Activated naive CD4-positive, alpha-beta T cell treated with anti-CD3 and anti-CD28 coated beads for 36 hours (primary cell): ENCODE measurements at regions not wholly inside any gene's neighbourhood (a gene's known extent, or its start where the extent isn't known, plus 50 kb on each side); places are given as distances from the start of the nearest gene placed in this dataset.
"Not testable (repeated sequence)": the region's sequence is repeated elsewhere in the genome, so short reads cannot be mapped to it uniquely, and the experiment has no call there.

Source experiments
- CTCF ChIA-PET: fragments of 350-600 bp; sonication (Branson Sonifier 250); formaldehyde crosslinking; loops from one replicate; lab custom pipeline; 2021; ENCODE audit warnings: antibody characterized with exemption; lab: Charles Lee
- DNase-seq: peaks from one replicate; pipeline ENCODE4 v3.0.0-alpha.2; 2020
- H3K27ac Mint-ChIP-seq: one replicate; pipeline ENCODE4 v1.8.0; 2021; ENCODE audit warnings: mild to moderate bottlenecking, mixed read lengths
- H3K27me3 Mint-ChIP-seq: one replicate; pipeline ENCODE4 v1.8.0; 2021; ENCODE audit warnings: low read depth, mixed read lengths
- H3K36me3 Mint-ChIP-seq: one replicate; pipeline ENCODE4 v1.8.0; 2021; ENCODE audit warnings: low read depth, mixed read lengths
- H3K4me1 Mint-ChIP-seq: one replicate; pipeline ENCODE4 v1.8.0; 2021; ENCODE audit warnings: low read depth, mixed read lengths
- H3K4me3 Mint-ChIP-seq: one replicate; pipeline ENCODE4 v1.8.0; 2021; ENCODE audit warnings: mild to moderate bottlenecking, moderate library complexity, mixed read lengths
- H3K9me3 Mint-ChIP-seq: one replicate; pipeline ENCODE4 v1.8.0; 2021; ENCODE audit warnings: mixed read lengths
- intact Hi-C: fragments of 100-400 bp; cut with micrococcal nuclease; formaldehyde crosslinking; loops from one replicate; pipeline ENCODE4 v1.15.1; 2023

DNA sequence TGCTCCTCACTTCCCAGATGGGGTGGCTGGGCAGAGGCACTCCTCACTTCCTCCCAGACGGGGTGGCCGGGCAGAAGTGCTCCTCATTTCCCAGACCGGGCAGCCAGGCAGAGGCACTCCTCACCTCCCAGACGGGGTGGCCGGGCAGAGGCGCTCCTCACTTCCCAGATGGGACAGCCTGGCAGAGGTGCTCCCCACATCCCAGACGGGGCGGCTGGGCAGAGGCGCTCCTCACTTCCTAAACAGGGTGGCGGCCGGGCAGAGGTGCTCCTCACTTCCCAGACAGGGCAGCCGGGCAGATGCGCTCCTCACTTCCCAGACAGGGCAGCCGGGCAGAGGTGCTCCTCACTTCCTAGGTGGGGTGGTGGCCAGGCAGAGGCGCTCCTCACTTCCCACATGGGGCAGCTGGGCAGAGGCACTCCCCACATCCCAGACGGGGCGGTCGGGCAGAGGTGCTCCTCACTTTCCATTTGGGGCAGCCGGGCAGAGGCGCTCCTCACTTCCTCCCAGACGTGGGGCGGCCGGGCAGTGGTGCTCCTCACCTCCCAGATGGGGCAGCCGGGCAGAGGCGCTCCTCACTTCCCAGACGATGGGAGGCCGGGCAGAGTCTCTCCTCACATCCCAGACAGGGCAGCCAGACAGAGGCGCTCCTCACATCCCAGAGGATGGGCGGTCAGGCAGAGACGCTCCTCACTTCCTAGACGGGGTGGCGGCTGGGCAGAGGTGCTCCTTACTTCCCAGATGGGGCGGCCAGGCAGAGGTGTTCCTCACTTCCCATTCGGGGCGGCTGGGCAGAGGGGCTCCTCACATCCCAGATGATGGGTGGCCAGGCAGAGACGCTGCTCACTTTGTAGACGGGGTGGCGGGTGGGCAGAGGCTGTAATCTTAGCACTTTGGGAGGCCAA lies 274.5 kb downstream of the LIPI start:
- CTCF ChIA-PET, H3K9me3 Mint-ChIP-seq, DNase-seq, intact Hi-C loops, H3K27me3 Mint-ChIP-seq, H3K4me3 Mint-ChIP-seq, H3K4me1 Mint-ChIP-seq, H3K27ac Mint-ChIP-seq: not testable (repeated sequence)
- H3K36me3 Mint-ChIP-seq: peaks cover 18% of the 10 kb centered on the region

DNA sequence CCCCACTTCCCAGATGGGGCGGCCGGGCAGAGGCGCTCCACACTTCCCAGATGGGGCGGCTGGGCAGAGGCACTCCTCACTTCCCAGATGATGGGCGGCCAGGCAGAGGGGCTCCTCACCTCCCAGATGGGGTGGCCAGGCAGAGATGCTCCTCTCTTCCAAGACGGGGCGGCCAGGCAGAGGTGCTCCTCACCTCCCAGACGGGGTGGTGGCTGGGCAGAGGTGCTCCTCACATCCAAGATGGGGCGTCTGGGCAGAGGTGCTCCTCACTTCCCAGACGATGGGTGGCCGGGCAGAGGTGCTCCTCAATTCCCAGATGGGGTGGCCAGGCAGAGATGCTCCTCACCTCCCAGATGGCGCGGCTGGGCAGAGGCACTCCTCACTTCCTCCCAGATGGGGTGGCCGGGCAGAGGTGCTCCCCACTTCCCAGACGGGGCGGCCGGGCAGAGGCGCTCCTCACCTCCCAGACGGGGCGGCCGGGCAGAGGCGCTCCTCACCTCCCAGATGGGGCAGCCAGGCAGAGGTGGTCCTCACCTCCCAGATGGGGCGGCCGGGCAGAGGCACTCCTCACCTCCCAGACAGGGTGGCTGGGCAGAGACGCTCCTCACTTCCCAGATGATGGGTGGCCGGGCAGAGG lies 275.2 kb downstream of the LIPI start:
- H3K4me1 Mint-ChIP-seq, H3K4me3 Mint-ChIP-seq, H3K27ac Mint-ChIP-seq, DNase-seq, CTCF ChIA-PET, H3K27me3 Mint-ChIP-seq, H3K9me3 Mint-ChIP-seq, intact Hi-C loops: not testable (repeated sequence)
- H3K36me3 Mint-ChIP-seq: peaks cover 18% of the 10 kb centered on the region

DNA sequence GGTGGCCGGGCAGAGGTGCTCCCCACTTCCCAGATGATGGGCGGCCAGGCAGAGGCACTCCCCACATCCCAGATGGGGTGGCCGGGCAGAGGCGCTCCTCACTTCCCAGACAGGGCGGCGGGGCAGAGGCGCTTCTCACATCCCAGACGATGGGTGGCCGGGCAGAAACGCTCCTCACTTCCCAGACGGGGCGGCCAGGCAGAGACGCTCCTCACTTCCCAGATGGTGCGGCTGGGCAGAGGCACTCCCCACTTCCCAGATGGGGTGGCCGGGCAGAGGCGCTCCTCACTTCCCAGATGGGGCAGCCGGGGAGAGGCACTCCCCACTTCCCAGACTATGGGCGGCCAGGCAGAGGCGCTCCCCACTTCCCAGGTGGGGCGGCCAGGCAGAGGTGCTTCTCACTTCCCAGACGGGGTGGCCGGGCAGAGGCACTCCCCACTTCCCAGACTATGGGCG lies 275.8 kb downstream of the LIPI start:
- H3K27me3 Mint-ChIP-seq, H3K27ac Mint-ChIP-seq, intact Hi-C loops, DNase-seq, H3K9me3 Mint-ChIP-seq, H3K4me1 Mint-ChIP-seq, H3K4me3 Mint-ChIP-seq, CTCF ChIA-PET: not testable (repeated sequence)
- H3K36me3 Mint-ChIP-seq: peaks cover 18% of the 10 kb centered on the region

DNA sequence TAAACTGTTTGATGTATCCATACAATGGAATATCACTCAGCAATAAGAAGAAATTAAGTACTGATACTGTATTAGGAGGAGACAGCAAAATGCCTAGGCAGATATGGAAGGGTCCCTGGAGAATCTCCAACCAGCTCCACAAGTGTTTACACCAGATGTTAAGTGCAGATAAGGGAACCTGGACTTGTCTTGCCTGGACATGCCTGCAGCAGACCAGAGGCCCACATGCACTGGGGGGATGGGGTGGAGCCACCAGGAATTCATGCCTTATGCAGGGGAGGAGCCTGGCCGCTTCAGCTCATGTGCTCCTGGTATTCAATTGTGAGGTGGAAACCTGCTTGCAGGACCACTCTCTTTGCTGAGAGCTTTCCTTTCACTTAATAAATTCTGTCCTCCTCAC lies 287.6 kb downstream of the LIPI start:
- H3K4me1 Mint-ChIP-seq, DNase-seq, H3K9me3 Mint-ChIP-seq, H3K36me3 Mint-ChIP-seq, CTCF ChIA-PET, H3K27ac Mint-ChIP-seq, H3K4me3 Mint-ChIP-seq, intact Hi-C loops, H3K27me3 Mint-ChIP-seq: not testable (repeated sequence)

DNA sequence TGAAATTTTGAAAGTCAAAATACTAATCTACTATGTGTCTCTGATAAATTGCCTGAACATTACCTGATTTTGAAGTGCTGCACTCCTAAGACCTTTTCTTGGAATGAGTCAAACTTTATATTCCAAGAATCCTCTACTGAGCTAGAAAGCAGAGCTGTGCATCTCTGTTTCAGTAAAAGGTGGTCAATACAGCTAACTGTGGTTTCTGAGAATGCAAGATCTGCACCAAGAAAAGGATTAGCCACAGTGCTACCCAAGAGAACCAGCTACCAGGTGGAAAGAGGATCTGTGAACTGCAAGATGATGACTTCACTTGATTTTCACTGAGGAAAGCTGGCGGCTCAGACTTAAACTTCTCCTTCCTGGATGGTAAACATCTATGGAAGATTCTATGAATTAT lies 289.3 kb downstream of the LIPI start:
- H3K4me1 Mint-ChIP-seq, DNase-seq, H3K36me3 Mint-ChIP-seq, H3K4me3 Mint-ChIP-seq, CTCF ChIA-PET, H3K27ac Mint-ChIP-seq, intact Hi-C loops, H3K9me3 Mint-ChIP-seq, H3K27me3 Mint-ChIP-seq: not testable (repeated sequence)

DNA sequence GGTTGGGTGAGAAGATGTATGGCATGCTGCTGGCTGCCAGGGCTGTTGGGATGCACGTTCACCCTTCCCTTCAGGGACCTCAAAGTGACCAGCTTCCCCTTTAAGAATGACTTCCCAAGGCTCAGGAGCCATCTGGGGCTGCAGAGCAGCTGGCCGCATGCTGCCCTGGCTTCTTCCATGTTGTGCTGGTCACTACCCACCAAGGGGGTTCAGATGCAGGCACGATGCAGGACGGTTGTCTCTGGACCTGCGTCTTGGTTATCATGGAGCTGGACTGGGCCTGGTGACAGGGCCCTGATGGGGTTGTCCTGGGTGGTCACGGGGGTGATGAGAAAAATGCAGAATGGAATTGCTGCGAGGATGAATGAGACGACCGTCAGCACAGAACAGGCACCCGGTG lies 297.8 kb downstream of the POTED start:
- intact Hi-C loops, CTCF ChIA-PET, DNase-seq, H3K4me3 Mint-ChIP-seq, H3K9me3 Mint-ChIP-seq, H3K36me3 Mint-ChIP-seq, H3K27ac Mint-ChIP-seq, H3K4me1 Mint-ChIP-seq, H3K27me3 Mint-ChIP-seq: not testable (repeated sequence)

DNA sequence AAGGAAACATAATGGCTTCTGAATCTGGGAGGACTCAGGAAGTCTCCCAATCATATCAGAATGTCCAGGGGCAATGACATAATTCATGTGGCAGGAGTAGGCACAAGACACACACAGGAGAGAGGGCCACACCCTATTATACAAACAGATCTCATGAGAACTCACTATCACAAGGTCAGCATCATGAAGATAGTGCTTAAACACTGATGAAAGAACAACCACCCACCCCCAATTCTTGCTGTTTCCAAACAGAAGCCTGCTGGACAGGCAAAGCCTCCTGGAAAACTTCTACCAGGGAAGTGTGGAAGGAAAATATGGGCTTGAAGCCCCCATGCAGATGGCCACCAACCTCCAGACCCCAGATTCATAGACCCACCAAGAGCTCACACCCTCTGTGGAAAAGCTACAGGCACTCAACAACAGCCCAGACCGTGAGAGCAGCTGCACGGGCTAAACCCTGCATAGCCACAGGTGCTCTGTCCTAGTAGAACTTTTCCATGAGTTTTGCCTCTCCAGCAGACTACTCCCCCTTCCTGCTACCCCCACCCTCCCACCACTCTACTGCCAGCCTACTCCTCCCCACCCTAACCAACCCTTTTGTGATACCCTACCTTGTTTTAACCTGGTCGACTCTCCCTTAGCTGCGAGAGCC lies 287.1 kb downstream of the POTED start:
- H3K27me3 Mint-ChIP-seq, H3K36me3 Mint-ChIP-seq, H3K9me3 Mint-ChIP-seq, intact Hi-C loops, H3K4me1 Mint-ChIP-seq, H3K4me3 Mint-ChIP-seq, CTCF ChIA-PET, DNase-seq, H3K27ac Mint-ChIP-seq: not testable (repeated sequence)

DNA sequence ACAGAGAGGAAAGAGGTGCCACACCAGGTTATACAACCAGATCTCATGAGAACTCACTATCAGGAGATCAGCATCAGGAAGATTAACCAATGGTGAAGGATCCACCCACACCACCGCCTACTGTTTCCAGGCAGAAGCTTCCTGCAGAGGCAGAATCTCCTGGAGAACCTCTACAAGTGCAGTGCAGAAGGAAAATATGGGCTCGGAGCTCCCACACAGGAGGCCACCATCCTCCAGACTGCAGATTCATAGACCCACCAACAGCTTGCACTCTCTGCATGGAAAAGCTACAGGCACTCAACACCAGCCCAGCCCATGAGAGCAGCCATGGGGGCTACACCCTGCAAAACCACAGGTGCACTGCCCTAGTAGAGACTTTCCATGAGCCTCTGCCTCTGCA lies 284.0 kb downstream of the POTED start:
- H3K4me1 Mint-ChIP-seq, H3K27me3 Mint-ChIP-seq, intact Hi-C loops, H3K4me3 Mint-ChIP-seq, DNase-seq, CTCF ChIA-PET, H3K9me3 Mint-ChIP-seq, H3K27ac Mint-ChIP-seq, H3K36me3 Mint-ChIP-seq: not testable (repeated sequence)

DNA sequence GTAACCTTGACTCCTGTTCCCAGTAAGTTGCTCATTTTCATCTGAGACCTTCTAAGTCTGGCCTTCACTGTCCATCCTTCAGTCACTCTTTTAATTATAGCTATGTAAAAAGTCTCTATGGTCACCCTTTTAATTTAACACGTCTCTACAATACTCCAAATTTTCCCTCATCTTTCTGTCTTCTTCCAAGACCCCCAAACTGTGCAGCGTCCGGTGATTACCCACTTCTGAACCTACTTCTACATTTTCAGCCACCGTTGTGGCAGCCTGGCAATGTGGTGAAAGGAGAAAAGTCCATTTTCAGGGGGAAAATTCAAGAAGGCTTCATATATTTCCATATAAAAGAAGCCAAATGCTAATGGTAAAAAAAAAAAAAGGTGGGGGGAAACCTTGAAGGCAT lies 283.4 kb downstream of the POTED start:
- intact Hi-C loops, H3K4me3 Mint-ChIP-seq, H3K27me3 Mint-ChIP-seq, H3K4me1 Mint-ChIP-seq, DNase-seq, H3K36me3 Mint-ChIP-seq, H3K9me3 Mint-ChIP-seq, H3K27ac Mint-ChIP-seq, CTCF ChIA-PET: not testable (repeated sequence)

DNA sequence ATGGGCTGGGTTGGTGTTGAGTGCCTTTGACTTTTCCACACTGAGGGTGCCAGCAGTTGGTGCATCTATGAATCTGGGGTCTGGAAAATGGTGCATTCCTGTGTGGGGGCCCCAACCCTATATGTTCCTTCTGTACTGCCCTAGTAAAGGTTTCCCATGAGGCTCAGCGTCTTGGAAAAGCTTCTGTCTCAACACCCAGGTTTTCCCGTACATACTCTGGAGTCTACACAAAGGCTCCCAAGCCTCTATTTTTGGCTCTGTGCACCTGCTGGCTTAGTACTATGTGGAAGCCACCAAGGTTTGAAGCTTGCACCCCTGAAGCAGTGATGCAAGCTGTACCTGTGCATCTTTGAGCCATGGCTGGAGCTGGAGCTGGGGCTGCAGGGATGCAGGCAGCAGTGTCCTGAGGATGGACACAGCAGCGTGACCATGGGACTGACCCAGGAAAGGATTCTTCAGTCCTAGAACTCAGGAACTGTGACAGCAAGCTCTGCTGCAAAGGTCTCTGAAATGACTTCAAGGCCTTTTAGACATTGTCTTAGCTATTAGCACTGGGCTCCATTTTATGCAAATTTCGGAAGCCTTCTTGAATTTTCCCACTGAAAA lies 282.7 kb downstream of the POTED start:
- CTCF ChIA-PET, H3K27me3 Mint-ChIP-seq, H3K27ac Mint-ChIP-seq, H3K9me3 Mint-ChIP-seq, H3K36me3 Mint-ChIP-seq, DNase-seq, intact Hi-C loops, H3K4me3 Mint-ChIP-seq, H3K4me1 Mint-ChIP-seq: not testable (repeated sequence)

DNA sequence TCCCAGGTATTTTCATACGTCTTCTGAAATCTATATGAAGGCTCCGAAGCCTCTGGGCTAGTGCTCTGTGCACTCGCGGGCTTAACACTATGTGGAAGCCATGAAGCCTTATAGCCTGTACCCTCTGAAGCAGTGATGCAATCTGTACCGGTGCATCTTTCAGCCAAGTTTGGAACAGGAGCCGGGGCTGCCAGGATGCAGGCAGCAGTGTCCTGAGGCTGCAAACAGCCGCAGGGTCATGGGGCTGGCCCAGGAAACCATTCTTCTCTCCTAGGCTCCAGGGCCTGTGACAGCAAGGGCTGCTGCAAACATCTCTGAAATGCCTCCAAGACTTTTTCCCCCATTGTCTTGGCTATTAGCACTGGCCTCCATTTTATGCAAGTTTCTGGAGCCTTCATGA lies 279.6 kb downstream of the POTED start:
- H3K4me3 Mint-ChIP-seq, H3K4me1 Mint-ChIP-seq, H3K27me3 Mint-ChIP-seq, H3K27ac Mint-ChIP-seq, CTCF ChIA-PET, H3K9me3 Mint-ChIP-seq, intact Hi-C loops, DNase-seq, H3K36me3 Mint-ChIP-seq: not testable (repeated sequence)

DNA sequence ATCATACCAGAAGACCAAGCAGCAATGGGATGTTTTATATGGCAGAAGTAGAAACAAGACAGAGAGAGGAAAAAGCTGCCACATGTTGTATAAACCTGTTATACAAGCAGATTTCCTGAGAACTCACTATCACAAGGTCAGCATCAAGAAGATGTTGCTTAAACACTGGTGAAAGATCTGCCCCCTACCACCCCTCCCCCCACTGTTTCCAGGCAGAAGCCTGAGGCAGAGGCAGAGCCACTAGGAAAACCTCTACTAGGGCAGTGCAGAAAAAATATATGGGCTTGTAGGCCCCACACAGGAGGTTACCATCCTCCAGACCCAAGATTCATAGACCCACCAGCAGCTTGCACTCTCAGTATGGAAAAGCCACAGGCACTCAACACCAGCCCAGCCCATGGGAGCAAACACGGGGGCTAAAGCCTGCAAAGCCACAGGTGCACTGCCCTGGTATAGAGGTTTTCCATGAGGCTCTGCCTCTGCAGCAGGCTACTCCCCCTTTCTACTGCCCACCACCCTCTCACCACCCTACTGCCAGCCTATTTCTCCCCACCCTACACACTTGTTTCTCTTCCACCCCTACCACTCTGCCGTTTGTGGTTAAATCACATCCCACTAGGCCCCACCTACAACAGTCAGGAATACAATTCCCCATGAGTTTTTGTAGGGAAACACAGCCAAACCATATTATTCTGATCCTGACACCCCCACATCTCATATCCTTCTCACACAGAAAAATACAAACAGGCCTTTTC lies 274.2 kb downstream of the POTED start:
- DNase-seq: not testable (repeated sequence)

More for the DNA sequence above, 274.2 kb downstream of the POTED start:
- CTCF ChIA-PET, H3K9me3 Mint-ChIP-seq, H3K4me1 Mint-ChIP-seq, H3K27ac Mint-ChIP-seq, intact Hi-C loops, H3K27me3 Mint-ChIP-seq, H3K36me3 Mint-ChIP-seq, H3K4me3 Mint-ChIP-seq: not testable (repeated sequence)
